ENCODE measurements at regions not wholly inside any gene's neighbourhood (a gene's known extent, or its start where the extent isn't known, plus 50 kb on each side); places are given as distances from the start of the nearest gene placed in this dataset.

GRCh38 chr4:22870847-22871449, 178.2 kb downstream of the GBA3 start (continued):
- TF ChIP-seq, protein P1, sequence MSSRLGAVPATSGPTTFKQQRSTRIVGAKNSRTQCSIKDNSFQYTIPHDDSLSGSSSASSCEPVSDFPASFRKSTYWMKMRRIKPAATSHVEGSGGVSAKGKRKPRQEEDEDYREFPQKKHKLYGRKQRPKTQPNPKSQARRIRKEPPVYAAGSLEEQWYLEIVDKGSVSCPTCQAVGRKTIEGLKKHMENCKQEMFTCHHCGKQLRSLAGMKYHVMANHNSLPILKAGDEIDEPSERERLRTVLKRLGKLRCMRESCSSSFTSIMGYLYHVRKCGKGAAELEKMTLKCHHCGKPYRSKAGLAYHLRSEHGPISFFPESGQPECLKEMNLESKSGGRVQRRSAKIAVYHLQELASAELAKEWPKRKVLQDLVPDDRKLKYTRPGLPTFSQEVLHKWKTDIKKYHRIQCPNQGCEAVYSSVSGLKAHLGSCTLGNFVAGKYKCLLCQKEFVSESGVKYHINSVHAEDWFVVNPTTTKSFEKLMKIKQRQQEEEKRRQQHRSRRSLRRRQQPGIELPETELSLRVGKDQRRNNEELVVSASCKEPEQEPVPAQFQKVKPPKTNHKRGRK (tag; IDR thresholded peaks at IDR 0.05) = no peak
- TF ChIP-seq ZNF253 (CRISPR knock-in tag; conservative IDR thresholded peaks at IDR 0.05) (no peak), FOSL1 (tag; conservative IDR thresholded peaks at IDR 0.05) (no peak), NCOA6 (IDR thresholded peaks at IDR 0.05) (no peak), SMARCA5 (IDR thresholded peaks at IDR 0.05) (no peak), CSDE1 (IDR thresholded peaks at IDR 0.05) (no peak), BRCA1 (IDR thresholded peaks at IDR 0.05) (no peak), BRCA1 (CRISPR knock-in tag; IDR thresholded peaks at IDR 0.05) (no peak), NR2F6 (CRISPR knock-in tag; IDR thresholded peaks at IDR 0.05) (no peak), ZNF609 (CRISPR knock-in tag; IDR thresholded peaks at IDR 0.05; ENCODE audit: borderline replicate concordance) (no peak), RCOR1 (IDR thresholded peaks at IDR 0.05; ENCODE audit: borderline replicate concordance in 1 of 2, low read depth in 2 of 2, low read length in 2 of 2) (no peak)

Measured in K562 (cell line).